Activated CD4-positive, alpha-beta T cell treated with anti-CD3 and anti-CD28 coated beads, Interleukin-2, amount 50 U/mL, for 48 hours (primary cell): ENCODE measurements at regions not wholly inside any gene's neighbourhood (a gene's known extent, or its start where the extent isn't known, plus 50 kb on each side); places are given as distances from the start of the nearest gene placed in this dataset.
A peak's percentile ranks its signal among the peaks of the same experiment; 100 is the strongest.

Source experiments
- DNase-seq, 2 experiments: peaks; one replicate each; pipeline ENCODE4 v3.0.0-alpha.2; 2020

DNA sequence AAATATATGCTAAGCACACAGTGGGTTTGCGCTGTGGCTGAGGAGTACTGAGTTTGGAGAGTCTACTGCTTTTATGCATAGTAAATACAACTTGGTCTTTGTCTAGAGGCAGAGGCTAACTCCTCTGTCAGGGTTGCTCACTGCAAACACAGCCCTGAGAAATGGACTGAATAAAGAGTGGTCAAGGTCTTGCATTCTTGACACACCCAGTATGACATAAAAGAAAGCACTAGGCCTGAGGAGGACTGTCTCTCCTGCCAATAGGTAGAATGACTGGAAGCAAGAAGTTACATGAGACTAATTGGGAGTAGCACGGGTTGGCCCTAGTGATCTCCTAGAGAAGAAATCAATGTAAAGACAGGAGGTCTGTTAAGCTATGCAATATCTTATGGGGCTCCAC lies 367.2 kb upstream of the B3GALT2 start:
- no peak for DNase-seq

DNA sequence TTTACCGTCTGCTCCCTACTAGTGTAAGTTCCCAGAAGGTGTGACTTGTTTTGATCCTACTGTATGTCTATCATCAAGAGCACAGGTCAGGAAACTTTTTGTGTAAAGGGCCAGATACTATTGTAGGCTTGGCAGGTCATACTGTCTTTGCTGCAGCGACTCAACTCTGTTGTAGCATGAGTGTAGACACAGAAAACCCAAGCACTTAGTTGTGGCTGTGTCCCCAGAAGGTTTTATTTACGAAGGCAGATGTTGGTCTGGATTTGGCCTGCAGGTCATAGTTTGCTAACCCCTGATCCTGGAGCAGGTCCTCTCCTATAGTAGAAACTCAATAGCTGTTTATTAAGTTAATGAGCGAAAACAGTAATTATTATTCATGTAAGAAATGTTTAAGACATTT lies 365.9 kb upstream of the B3GALT2 start:
- no peak for DNase-seq

DNA sequence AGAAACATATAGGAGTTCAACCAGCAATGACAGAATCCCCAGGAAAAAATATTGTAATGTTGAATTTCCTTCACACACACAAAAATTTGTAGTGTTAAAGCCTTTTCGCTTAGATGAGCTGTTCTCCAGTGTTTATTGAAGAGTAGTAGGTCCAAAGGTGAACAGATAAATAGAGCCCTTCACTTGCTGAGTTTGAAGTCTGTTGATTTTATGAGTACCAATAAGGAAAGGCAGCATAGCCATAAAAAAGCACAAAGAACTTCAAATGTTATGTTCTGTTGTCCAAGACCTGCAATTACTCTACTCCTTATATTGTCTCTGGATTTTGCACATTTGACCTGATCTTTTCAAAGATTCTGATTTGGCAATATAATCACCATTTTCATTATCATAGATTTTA lies 362.7 kb upstream of the B3GALT2 start:
- no peak for DNase-seq

- DNase-seq, result no peak
These were observed 358.8 kb upstream of the B3GALT2 start for GRCh38 chr1:193545171-193545570.

DNA sequence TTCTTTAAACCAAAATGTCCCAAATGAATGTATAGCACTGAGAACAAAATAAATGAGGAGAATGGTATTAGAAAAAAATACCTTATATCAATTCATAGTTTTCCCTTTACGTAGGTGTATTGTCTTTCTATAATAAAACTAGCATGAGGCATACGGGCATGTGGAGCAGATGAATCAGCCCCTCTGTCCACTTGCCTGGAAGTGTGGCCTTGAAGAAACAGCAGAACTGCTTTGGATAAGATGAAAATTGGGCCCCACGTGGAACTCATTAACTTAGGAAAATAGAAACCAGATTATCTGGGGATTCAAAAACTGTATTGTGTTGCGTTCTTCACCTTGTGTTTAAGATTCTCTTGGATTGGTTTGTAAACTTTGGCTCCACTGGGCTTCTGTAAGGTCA lies 356.8 kb upstream of the B3GALT2 start:
- no peak for DNase-seq

DNA sequence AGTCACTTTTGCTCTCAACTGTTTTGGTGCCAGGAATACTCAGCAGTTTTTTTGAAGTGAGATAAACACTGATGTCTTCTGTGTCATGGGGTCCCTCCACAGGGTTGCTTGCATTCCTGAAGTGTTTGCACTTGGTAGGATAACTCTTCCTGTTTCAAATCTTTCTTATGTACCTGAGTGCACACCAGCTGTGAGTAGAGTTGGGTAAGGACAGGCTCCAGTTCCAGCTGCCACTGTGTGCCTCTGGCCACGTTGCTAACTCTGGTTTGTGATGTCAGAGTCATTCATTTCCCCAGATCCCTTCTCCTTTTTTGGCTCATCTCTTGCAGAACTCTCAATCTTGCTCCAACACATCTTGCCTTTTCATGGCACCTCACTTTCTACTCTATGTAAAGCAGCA lies 356.3 kb upstream of the B3GALT2 start:
- DNase-seq, result no peak

DNA sequence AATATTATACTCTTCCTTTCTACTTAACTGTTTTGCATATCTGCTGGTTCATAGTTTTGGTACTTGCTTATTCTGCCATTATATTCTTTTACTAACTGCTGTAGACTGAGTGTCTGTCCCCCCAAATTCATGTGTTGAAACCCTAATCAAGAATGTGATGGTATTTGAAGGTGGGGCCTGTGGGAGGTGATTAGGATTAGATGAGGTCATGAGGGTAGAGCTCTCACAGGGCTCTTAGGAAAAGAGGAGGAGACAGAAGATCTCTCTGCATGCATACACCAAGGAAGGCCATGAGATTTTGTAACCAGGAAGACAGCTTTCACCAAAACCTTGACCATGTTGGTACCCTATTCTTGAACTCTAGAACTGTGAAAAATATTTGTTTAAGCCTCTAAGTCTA lies 354.1 kb upstream of the B3GALT2 start:
- DNase-seq, result no peak

GRCh38 chr1:193539731-193540459 lies 353.5 kb upstream of the B3GALT2 start:
- peak; percentile 24 to 35 for DNase-seq

DNA sequence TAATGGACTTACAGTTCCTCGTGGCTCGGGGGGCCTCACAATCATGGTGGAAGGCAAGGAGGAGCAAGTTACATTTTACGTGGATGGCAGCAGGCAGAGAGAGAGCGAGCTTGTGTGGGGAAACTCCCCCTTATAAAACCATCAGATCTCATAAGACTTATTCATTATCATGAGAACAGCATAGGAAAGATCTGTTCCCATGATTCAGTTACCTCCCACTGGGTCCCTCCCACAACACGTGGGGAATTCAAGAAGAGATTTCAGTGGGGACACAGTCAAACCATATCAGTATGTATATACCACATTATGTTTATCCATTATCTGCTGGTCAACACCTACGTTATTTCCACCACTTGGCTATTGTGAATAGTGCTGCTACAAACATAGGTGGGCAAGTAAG lies 352.3 kb upstream of the B3GALT2 start:
- peak; percentile 50 to 65 for DNase-seq

GRCh38 chr1:193538003-193538354 lies 351.6 kb upstream of the B3GALT2 start:
- no peak for DNase-seq

DNA sequence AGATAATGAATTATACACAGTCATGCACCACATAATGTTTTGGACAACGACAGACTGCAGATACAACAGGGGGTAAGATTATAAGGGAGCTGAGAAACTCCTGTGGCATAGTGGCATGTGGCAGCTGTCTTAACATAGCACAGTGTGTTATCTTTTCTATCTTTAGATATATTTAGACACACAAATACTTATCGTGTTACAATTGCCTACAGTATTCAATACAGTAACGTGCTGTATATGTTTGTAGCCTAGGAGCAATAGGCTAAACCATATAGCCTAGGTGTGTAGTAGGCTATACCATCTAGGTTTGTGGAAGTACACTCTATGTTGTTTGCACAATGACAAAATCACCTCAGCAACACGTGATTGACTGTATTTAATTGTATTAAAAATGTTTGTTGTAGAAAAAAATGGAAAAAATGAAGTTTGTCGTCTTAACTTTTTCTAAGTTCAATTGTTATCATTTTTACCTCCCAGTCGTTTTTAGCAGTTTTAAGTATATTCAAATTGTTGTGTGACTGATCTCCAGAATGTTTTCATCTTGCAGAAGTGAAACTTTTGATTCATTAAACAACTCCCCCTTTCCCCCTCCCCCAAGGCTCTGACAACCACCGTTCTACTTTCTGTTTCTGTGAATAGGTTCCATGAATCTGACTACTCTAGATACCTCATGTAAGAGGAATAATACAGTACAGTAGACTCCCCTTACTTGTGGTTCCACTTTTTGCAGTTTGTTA lies 351.0 kb upstream of the B3GALT2 start:
- peak; percentile 66 to 80 for DNase-seq

- DNase-seq, result no peak
These were observed 347.4 kb upstream of the B3GALT2 start for GRCh38 chr1:193533853-193534252.

- DNase-seq, result no peak
These were observed 339.7 kb upstream of the B3GALT2 start for GRCh38 chr1:193525917-193526710.

DNA sequence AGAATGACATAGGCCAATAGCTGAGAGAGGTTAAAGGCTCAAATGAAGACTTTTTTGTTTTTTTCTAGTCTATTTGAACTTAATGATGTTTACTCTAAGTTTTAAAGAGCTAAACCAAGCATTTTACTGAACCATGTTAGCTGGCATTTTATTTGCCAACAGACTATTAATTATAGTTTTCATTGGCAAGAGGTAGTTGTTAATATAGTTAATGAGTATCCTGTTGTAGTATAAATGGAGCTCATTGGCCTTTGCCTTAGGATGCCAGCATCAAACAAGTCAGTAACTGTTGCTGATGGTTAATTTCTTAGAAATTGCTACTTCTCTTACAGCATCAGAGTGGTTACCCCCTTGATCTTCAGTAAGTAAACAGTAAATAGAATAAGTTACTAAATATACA lies 339.0 kb upstream of the B3GALT2 start:
- DNase-seq, result no peak

GRCh38 chr1:193524616-193525015 lies 338.2 kb upstream of the B3GALT2 start:
- DNase-seq, result no peak

DNA sequence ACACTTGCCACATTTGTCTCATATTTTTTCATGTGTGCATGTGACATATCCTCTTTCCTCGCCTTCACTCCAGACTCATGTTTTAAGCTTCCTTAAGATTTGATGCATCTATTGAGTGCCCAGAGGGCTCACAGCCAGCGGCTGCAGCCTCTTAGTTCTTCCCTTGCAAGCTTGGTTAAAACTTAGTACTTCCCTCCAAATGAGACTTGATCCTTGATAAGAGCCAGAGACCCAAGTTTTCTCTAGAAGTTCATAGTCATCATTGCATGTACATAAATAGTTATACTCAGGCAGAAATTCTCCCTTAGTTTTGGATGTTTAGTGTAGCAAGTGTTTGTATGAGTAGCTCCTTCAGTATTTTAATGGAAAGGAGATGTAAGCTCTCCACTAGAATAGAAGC lies 337.6 kb upstream of the B3GALT2 start:
- no peak for DNase-seq

DNA sequence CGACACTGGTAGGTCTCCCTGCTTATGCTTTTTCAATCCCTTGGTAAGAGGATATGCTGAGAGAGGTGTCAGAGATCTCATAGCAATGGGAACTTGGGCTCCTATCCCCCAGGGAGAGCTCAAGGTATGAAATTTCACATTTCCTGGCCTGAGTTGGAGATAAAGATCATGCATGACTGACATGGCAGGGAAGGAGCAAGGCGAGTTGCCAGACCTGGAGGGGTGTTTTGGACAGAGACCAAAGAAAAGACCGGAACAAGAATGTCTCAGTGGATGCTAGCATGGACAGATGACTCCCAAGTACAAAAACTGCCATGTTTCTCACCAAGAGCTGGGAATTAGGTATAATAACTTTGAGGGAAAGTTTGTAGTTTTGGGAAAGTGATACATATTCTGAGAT lies 334.1 kb upstream of the B3GALT2 start:
- no peak for DNase-seq

DNA sequence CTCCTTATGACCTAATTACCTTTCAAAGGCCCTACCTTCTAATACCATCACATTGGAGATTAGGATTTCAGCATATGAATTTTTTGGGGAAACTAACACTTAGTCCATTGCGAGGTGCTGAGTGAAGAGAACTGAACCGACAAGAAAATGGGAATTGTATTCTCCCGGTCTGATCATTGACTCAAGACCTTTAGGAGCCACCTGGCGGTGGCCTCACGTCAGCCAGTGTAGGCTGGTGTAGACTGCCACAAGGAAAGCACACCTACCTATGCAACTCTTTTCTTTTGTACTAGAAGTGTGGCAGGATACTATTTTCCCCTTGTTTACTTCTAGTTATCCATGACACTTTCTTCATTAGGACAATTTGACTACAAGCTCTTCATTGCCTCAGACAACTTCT lies 333.5 kb upstream of the B3GALT2 start:
- no peak for DNase-seq

- DNase-seq, result no peak
These were observed 330.5 kb upstream of the B3GALT2 start for GRCh38 chr1:193516755-193517388.

DNA sequence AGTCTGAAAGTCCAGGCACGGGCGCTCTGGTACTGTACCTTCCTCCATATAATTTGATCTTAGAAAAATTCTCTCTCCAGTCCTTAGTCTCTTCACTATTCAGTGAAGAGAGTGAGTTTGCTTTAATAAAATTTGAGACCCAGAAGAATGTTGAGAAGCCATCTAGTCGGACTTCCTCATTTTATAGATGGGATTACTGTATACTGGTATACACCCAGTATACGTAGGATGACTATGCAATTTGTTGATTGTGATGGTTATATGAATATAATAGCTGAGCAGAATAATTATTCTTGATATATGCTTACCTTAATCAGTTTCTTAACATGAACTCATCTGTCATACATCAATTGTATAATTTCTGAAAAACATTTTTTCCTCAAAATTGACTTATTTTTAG lies 328.0 kb upstream of the B3GALT2 start:
- DNase-seq, result no peak

- no peak for DNase-seq
These were observed 326.6 kb upstream of the B3GALT2 start for GRCh38 chr1:193513032-193513431.

DNA sequence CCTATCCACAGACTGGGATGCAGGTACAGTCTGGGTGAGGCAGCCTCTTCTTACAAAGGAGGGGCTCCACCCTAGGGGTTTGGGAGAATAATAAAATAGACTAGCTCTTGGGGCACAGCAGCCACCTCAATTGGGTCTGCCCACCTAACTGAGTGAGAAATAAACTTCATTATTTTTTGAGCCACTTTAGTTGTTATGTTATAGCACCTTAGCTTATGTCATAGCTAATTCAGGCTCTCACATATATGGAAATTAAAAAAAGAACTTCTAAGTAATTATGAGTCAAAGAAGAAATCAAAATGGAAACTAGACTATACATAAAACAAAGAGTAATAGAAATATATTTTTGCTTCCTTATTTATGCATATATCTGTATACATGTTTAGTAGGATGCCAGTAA lies 318.5 kb upstream of the B3GALT2 start:
- no peak for DNase-seq

GRCh38 chr1:193498088-193498655 lies 311.8 kb upstream of the B3GALT2 start:
- no peak for DNase-seq
